K562 (cell line): ENCODE measurements at regions not wholly inside any gene's neighbourhood (a gene's known extent, or its start where the extent isn't known, plus 50 kb on each side); places are given as distances from the start of the nearest gene placed in this dataset.

Experiments
- ATAC-seq: fragments of 200-7000 bp; cut with Tn5 transposase; 3 replicates; pipeline ENCODE4 v1.9.1; 2020; ENCODE audit warnings: moderate library complexity
- BruUV-seq: library from RNA; stranded (reverse); fragments of 400-500 nt; replicated peaks from 2 replicates; lab custom pipeline; 2021; lab: Mats Ljungman, UMichigan
- CTCF ChIA-PET: fragments of 300-600 bp; formaldehyde crosslinking; extraction: SDS; loops from one replicate; lab custom pipeline; 2021; ENCODE audit warnings: low intra/inter-chr PET ratio; lab: Yijun Ruan, JAX
- POLR2A ChIA-PET: fragments of 300-600, 350-650 bp; sonication (Branson Sonifier 250); formaldehyde crosslinking; extraction: SDS; loops from one replicate; lab custom pipeline; 2021; ENCODE audit warnings: antibody characterized with exemption, inconsistent platforms; lab: Yijun Ruan, JAX
- DNase-seq, 4 experiments: peaks; one replicate each; pipeline versions ENCODE4 v3.0.0 to v3.0.0-alpha.2; 2011 to 2018; ENCODE audit warnings: low spot score in 3 of 4, mixed read lengths in 3 of 4; ENCODE audit errors: extremely low read depth in 1 of 4
- FAIRE-seq: peaks from 2 replicates; lab custom pipeline; 2011; peaks lifted over from hg19 to GRCh38; lab: Jason Lieb, UNC
- H2AFZ ChIP-seq: 2 replicates; pipeline ENCODE4 v1.6.0; 2011; ENCODE audit warnings: low read depth, low read length, control low read depth, inconsistent platforms
- H3K27ac ChIP-seq: fragments of 200-600 bp; 3 replicates; pipeline ENCODE4 v1.8.0; 2011; ENCODE audit warnings: low read depth, mild to moderate bottlenecking, control low read depth, inconsistent platforms, low read length, moderate library complexity, mixed read lengths; ENCODE audit errors: extremely low read depth
- H3K27me3 ChIP-seq, 2 experiments: fragments of 300-600 bp in 1 of 2; 2 replicates in 1 of 2; 3 replicates in 1 of 2; pipeline versions ENCODE4 v1.6.0 to v1.8.0; 2011; ENCODE audit warnings: inconsistent platforms in 2 of 2, low read length in 2 of 2, mild to moderate bottlenecking in 1 of 2, mixed read lengths in 1 of 2, moderate library complexity in 1 of 2; ENCODE audit not compliant: control insufficient read depth in 2 of 2, insufficient read depth in 2 of 2
- H3K36me3 ChIP-seq: fragments of 300-600 bp; 3 replicates; pipeline ENCODE4 v1.8.0; 2011; ENCODE audit warnings: mild to moderate bottlenecking, low read length, inconsistent platforms; ENCODE audit not compliant: control insufficient read depth, insufficient read depth
- H3K4me1 ChIP-seq, 2 experiments: fragments of 200-600 bp in 1 of 2; replicated peaks in 1 of 2; 2 replicates in 1 of 2; 3 replicates in 1 of 2; pipeline versions ENCODE4 v1.5.1 to v1.8.0; 2011; ENCODE audit warnings: inconsistent platforms in 2 of 2, low read length in 2 of 2, mild to moderate bottlenecking in 1 of 2, mixed read lengths in 1 of 2, moderate library complexity in 1 of 2; ENCODE audit not compliant: control insufficient read depth in 2 of 2, insufficient read depth in 2 of 2
- H3K4me2 ChIP-seq: 2 replicates; pipeline ENCODE4 v1.6.1; 2011; ENCODE audit warnings: low read length, control low read depth, inconsistent platforms, mixed read lengths; ENCODE audit not compliant: insufficient read depth
- H3K4me3 ChIP-seq: fragments of 200-600 bp; sonication (generic), shearing (Covaris generic); 2 replicates; pipeline ENCODE4 v1.5.1; 2016; ENCODE audit warnings: control low read depth, inconsistent platforms
- H3K79me2 ChIP-seq: fragments of 200-600 bp; 3 replicates; pipeline ENCODE4 v1.8.0; 2011; ENCODE audit warnings: low read length, inconsistent platforms; ENCODE audit not compliant: control insufficient read depth, insufficient read depth
- H3K9ac ChIP-seq, 2 experiments: 2 replicates each; pipeline versions ENCODE4 v1.6.0 to v1.6.1; 2011; ENCODE audit warnings: low read depth in 2 of 2, low read length in 2 of 2, control low read depth in 1 of 2, inconsistent platforms in 1 of 2, mild to moderate bottlenecking in 1 of 2, mixed read lengths in 1 of 2; ENCODE audit not compliant: insufficient read depth in 1 of 2
- H3K9me1 ChIP-seq: one replicate; pipeline ENCODE4 v1.6.0; 2011; ENCODE audit warnings: inconsistent platforms, mild to moderate bottlenecking, low read length, moderate library complexity; ENCODE audit not compliant: control insufficient read depth, insufficient read depth
- H3K9me3 ChIP-seq: replicated peaks from 2 replicates; pipeline ENCODE4 v1.5.1; 2011; ENCODE audit warnings: low read depth, low read length, inconsistent platforms; ENCODE audit not compliant: control insufficient read depth, insufficient read depth
- H4K20me1 ChIP-seq: replicated peaks from 2 replicates; pipeline ENCODE4 v1.6.1; 2011; ENCODE audit warnings: low read length, inconsistent platforms, mixed read lengths; ENCODE audit not compliant: control insufficient read depth, insufficient read depth
- NCOR1 ChIP-seq: fragments of 450-650 bp; IDR thresholded peaks from 2 replicates; pipeline ENCODE4 v1.6.1; 2016; ENCODE audit warnings: mild to moderate bottlenecking, moderate library complexity
- NFXL1 ChIP-seq: fragments of 450-650 bp; formaldehyde crosslinking; IDR thresholded peaks from 2 replicates; pipeline ENCODE4 v1.4.0; 2021; ENCODE audit warnings: mild to moderate bottlenecking
- ZNF583 ChIP-seq: fragments of 250-450 bp; sonication (Bioruptor Pico); IDR thresholded peaks from 2 replicates; pipeline ENCODE4 v1.4.0; 2020
- ZNF589 ChIP-seq: fragments of 200-800 bp; sonication (Bioruptor generic); IDR thresholded peaks from 2 replicates; pipeline ENCODE4 v1.6.1; 2016; ENCODE audit warnings: low read depth, missing genetic modification characterization, missing compliant biosample characterization
- ZNF695 ChIP-seq: fragments of 450-650 bp; formaldehyde crosslinking; IDR thresholded peaks from 2 replicates; pipeline ENCODE4 v1.4.0; 2020; ENCODE audit warnings: mild to moderate bottlenecking, moderate library complexity
- WGBS: fragments of 100-300 bp; shearing (Covaris generic); methylation state at CpG from one replicate; pipeline ENCODE4 v1.1.6; 2016; ENCODE audit warnings: low coverage, mixed read lengths; ENCODE audit not compliant: insufficient coverage; ENCODE audit errors: missing lambda C conversion rate; 5-methylcytosine and 5-hydroxymethylcytosine counted together
- in situ Hi-C: fragments of 300-500 bp; cut with MboI; formaldehyde crosslinking; loops from 4 replicates; pipeline ENCODE4 v1.15.0; 2018; ENCODE audit warnings: inconsistent platforms, mixed read lengths
- intact Hi-C: fragments of 100-400 bp; cut with micrococcal nuclease; formaldehyde crosslinking; loops from 2 replicates; pipeline ENCODE4 v1.14.2; 2022
- TF ChIP-seq, protein P1 (sequence below): fragments of 450-650 bp; IDR thresholded peaks from 2 replicates; pipeline ENCODE4 v1.6.1; 2016; ENCODE audit warnings: mild to moderate bottlenecking, moderate library complexity

DNA sequence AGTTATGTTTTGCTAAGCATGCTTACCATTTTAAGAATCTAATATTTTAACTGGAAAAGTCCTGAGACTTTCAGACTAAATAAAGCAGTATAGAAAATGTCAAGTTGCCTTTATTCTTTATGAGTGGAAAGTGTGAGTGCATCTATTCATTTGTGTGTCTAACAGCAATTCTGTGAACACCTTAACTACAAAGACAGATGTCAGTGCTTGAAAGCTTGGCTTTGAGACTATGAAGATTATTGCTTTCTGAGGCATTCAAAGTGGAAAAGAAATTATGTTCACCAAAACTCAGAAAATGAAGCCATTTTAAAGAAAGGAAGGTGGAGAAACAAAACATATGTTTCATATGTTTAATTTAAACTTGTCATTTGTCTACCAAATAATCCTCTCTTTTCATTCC is 294.5 kb upstream of the SEMA3C start (continued):
- TF ChIP-seq NFXL1 (CRISPR knock-in tag), result no peak
- no peak for TF ChIP-seq ZNF695 (CRISPR knock-in tag)

DNA sequence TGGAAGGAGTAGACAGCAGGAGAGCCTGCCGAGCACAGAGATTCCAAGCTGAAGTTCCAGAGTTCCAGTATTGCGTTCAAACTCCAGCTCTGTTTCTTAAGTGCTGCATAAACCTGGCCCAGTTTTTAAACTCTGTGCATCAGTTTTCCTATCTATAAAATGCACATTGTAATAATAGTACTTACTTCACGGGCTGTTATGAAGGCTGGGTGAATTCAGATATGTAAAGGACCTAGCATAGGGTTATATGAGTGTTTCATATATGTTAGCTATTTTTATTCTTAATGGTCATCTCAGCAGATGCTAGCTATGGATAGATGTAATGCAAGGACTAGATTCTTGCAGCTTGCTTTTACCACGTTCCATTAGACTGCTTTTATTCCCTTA is 293.1 kb upstream of the SEMA3C start:
- in situ Hi-C loops, result no loop called here
- Histone ChIP-seq H3K9me1 (no peaks in the 10 kb centered on the region), H3K4me1 (peaks cover 0 to 3% of the 10 kb centered on the region in 2 experiments; a peak in 1 of 5 replicates), H3K4me2 (peak overlapping the region; percentile 15), H4K20me1 (no peaks in the 10 kb centered on the region), H3K4me3 (no peak overlapping the region), H3K27ac (peak overlapping the region; percentile 44), H3K9me3 (no peaks in the 10 kb centered on the region; the same call in 1 of the 2 replicates), H3K27me3 (no peaks in the 10 kb centered on the region), H2AFZ (peak overlapping the region; percentile 77), H3K9ac (no peak overlapping the region), H3K36me3 (no peaks in the 10 kb centered on the region), H3K79me2 (no peaks in the 10 kb centered on the region)
- FAIRE-seq (no peak), DNase-seq (no peak), ATAC-seq (peak; percentile 6; the same call in 2 of the 3 replicates)
- POLR2A ChIA-PET, result no interaction called here
- CTCF ChIA-PET, result no interaction called here
- intact Hi-C loops, result no loop called here
- TF ChIP-seq NCOR1 (0 out of 2 replicates have a peak, but pooled peaks have one; percentile 3), ZNF589 (CRISPR knock-in tag) (no peak), ZNF583 (CRISPR knock-in tag) (no peak)
- TF ChIP-seq, protein P1, sequence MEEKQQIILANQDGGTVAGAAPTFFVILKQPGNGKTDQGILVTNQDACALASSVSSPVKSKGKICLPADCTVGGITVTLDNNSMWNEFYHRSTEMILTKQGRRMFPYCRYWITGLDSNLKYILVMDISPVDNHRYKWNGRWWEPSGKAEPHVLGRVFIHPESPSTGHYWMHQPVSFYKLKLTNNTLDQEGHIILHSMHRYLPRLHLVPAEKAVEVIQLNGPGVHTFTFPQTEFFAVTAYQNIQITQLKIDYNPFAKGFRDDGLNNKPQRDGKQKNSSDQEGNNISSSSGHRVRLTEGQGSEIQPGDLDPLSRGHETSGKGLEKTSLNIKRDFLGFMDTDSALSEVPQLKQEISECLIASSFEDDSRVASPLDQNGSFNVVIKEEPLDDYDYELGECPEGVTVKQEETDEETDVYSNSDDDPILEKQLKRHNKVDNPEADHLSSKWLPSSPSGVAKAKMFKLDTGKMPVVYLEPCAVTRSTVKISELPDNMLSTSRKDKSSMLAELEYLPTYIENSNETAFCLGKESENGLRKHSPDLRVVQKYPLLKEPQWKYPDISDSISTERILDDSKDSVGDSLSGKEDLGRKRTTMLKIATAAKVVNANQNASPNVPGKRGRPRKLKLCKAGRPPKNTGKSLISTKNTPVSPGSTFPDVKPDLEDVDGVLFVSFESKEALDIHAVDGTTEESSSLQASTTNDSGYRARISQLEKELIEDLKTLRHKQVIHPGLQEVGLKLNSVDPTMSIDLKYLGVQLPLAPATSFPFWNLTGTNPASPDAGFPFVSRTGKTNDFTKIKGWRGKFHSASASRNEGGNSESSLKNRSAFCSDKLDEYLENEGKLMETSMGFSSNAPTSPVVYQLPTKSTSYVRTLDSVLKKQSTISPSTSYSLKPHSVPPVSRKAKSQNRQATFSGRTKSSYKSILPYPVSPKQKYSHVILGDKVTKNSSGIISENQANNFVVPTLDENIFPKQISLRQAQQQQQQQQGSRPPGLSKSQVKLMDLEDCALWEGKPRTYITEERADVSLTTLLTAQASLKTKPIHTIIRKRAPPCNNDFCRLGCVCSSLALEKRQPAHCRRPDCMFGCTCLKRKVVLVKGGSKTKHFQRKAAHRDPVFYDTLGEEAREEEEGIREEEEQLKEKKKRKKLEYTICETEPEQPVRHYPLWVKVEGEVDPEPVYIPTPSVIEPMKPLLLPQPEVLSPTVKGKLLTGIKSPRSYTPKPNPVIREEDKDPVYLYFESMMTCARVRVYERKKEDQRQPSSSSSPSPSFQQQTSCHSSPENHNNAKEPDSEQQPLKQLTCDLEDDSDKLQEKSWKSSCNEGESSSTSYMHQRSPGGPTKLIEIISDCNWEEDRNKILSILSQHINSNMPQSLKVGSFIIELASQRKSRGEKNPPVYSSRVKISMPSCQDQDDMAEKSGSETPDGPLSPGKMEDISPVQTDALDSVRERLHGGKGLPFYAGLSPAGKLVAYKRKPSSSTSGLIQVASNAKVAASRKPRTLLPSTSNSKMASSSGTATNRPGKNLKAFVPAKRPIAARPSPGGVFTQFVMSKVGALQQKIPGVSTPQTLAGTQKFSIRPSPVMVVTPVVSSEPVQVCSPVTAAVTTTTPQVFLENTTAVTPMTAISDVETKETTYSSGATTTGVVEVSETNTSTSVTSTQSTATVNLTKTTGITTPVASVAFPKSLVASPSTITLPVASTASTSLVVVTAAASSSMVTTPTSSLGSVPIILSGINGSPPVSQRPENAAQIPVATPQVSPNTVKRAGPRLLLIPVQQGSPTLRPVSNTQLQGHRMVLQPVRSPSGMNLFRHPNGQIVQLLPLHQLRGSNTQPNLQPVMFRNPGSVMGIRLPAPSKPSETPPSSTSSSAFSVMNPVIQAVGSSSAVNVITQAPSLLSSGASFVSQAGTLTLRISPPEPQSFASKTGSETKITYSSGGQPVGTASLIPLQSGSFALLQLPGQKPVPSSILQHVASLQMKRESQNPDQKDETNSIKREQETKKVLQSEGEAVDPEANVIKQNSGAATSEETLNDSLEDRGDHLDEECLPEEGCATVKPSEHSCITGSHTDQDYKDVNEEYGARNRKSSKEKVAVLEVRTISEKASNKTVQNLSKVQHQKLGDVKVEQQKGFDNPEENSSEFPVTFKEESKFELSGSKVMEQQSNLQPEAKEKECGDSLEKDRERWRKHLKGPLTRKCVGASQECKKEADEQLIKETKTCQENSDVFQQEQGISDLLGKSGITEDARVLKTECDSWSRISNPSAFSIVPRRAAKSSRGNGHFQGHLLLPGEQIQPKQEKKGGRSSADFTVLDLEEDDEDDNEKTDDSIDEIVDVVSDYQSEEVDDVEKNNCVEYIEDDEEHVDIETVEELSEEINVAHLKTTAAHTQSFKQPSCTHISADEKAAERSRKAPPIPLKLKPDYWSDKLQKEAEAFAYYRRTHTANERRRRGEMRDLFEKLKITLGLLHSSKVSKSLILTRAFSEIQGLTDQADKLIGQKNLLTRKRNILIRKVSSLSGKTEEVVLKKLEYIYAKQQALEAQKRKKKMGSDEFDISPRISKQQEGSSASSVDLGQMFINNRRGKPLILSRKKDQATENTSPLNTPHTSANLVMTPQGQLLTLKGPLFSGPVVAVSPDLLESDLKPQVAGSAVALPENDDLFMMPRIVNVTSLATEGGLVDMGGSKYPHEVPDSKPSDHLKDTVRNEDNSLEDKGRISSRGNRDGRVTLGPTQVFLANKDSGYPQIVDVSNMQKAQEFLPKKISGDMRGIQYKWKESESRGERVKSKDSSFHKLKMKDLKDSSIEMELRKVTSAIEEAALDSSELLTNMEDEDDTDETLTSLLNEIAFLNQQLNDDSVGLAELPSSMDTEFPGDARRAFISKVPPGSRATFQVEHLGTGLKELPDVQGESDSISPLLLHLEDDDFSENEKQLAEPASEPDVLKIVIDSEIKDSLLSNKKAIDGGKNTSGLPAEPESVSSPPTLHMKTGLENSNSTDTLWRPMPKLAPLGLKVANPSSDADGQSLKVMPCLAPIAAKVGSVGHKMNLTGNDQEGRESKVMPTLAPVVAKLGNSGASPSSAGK, result 0 out of 2 replicates have a peak, but pooled peaks have one; percentile 1
- BruUV-seq, result no TSS peak
- 8% methylated on average over 4 of the region's 4 CpGs for WGBS
